GM23248 (cell line): ENCODE measurements at regions not wholly inside any gene's neighbourhood (a gene's known extent, or its start where the extent isn't known, plus 50 kb on each side); places are given as distances from the start of the nearest gene placed in this dataset.

Experiments
- DNase-seq: peaks from one replicate; pipeline ENCODE4 v3.0.0-alpha.2; 2015
- H2AFZ ChIP-seq: fragments of 200-600 bp; sonication (generic); 2 replicates; pipeline ENCODE4 v1.6.1; 2016; ENCODE audit warnings: antibody characterized with exemption
- H3F3A ChIP-seq: fragments of 200-600 bp; sonication (generic); 2 replicates; pipeline ENCODE4 v1.6.1; 2016; ENCODE audit warnings: mild to moderate bottlenecking, antibody characterized with exemption, mixed run types; ENCODE audit not compliant: insufficient read depth
- H3K27ac ChIP-seq: fragments of 200-600 bp; sonication (generic); 2 replicates; pipeline ENCODE4 v1.5.1; 2016; ENCODE audit warnings: mild to moderate bottlenecking
- H3K27me3 ChIP-seq: fragments of 200-600 bp; sonication (generic); replicated peaks from 2 replicates; pipeline ENCODE4 v1.6.1; 2016; ENCODE audit warnings: mild to moderate bottlenecking; ENCODE audit not compliant: insufficient read depth
- H3K36me3 ChIP-seq: fragments of 200-600 bp; sonication (generic); 2 replicates; pipeline ENCODE4 v1.6.1; 2016; ENCODE audit warnings: low read depth, mild to moderate bottlenecking
- H3K4me1 ChIP-seq: fragments of 200-600 bp; sonication (generic); 2 replicates; pipeline ENCODE4 v1.6.1; 2016; ENCODE audit warnings: mild to moderate bottlenecking; ENCODE audit not compliant: insufficient read depth
- H3K4me2 ChIP-seq: fragments of 200-600 bp; sonication (generic); one replicate; pipeline ENCODE4 v1.6.1; 2016; ENCODE audit warnings: mild to moderate bottlenecking; ENCODE audit not compliant: unreplicated experiment
- H3K4me3 ChIP-seq: fragments of 200-600 bp; sonication (generic); 2 replicates; pipeline ENCODE4 v1.5.1; 2016; ENCODE audit warnings: mild to moderate bottlenecking
- H3K79me2 ChIP-seq: fragments of 200-600 bp; sonication (generic); 2 replicates; pipeline ENCODE4 v1.6.1; 2016; ENCODE audit warnings: mild to moderate bottlenecking; ENCODE audit not compliant: insufficient read depth
- H3K9ac ChIP-seq: fragments of 200-600 bp; sonication (generic); 2 replicates; pipeline ENCODE4 v1.6.1; 2016; ENCODE audit warnings: mild to moderate bottlenecking
- H3K9me2 ChIP-seq: fragments of 200-600 bp; sonication (generic); 2 replicates; pipeline ENCODE4 v1.6.1; 2016; ENCODE audit warnings: mixed run types, mild to moderate bottlenecking, moderate library complexity; ENCODE audit not compliant: insufficient read depth
- H3K9me3 ChIP-seq: fragments of 200-600 bp; sonication (generic); one replicate; pipeline ENCODE4 v1.6.1; 2017; ENCODE audit warnings: low read depth
- H4K20me1 ChIP-seq: fragments of 200-600 bp; sonication (generic); 2 replicates; pipeline ENCODE4 v1.6.0; 2016; ENCODE audit not compliant: insufficient read depth
- EZH2 ChIP-seq: fragments of 200-600 bp; sonication (generic); IDR thresholded peaks from 2 replicates; pipeline ENCODE4 v1.6.1; 2018; ENCODE audit warnings: antibody characterized with exemption, mild to moderate bottlenecking; ENCODE audit not compliant: insufficient read depth, poor library complexity, severe bottlenecking
- EZH2phosphoT487 ChIP-seq: fragments of 200-600 bp; sonication (generic); IDR thresholded peaks from 2 replicates; pipeline ENCODE4 v1.6.1; 2018; ENCODE audit warnings: antibody characterized with exemption, moderate library complexity, mild to moderate bottlenecking, low read depth; ENCODE audit not compliant: insufficient read depth
- WGBS, 2 experiments: methylation state at CpG; one replicate each; pipeline ENCODE4 v1.1.6; 2015 to 2017; ENCODE audit warnings: low lambda C conversion rate in 2 of 2, low coverage in 1 of 2; ENCODE audit errors: missing lambda C conversion rate in 2 of 2; 5-methylcytosine and 5-hydroxymethylcytosine counted together
- in situ Hi-C: fragments of 300-500 bp; cut with MboI; formaldehyde crosslinking; loops from 2 replicates; pipeline ENCODE4 v1.15.0; 2020

GRCh38 chr18:75582940-75583339 lies 155.4 kb upstream of the SMIM21 start:
- Histone ChIP-seq H3K9me2 (no peaks in the 10 kb centered on the region), H3F3A (no peaks in the 10 kb centered on the region), H3K27ac (no peak overlapping the region), H3K4me1 (peaks cover 15% of the 10 kb centered on the region; the same call in 1 of the 2 replicates), H2AFZ (no peak overlapping the region), H4K20me1 (no peaks in the 10 kb centered on the region), H3K79me2 (no peaks in the 10 kb centered on the region), H3K4me3 (no peak overlapping the region), H3K9me3 (no peaks in the 10 kb centered on the region), H3K27me3 (no peaks in the 10 kb centered on the region; the same call in 1 of the 2 replicates), H3K9ac (no peak overlapping the region), H3K36me3 (no peaks in the 10 kb centered on the region), H3K4me2 (no peak overlapping the region)
- WGBS, 2 experiments: 50 to 55% methylated on average over 6 of the region's 6 CpGs
- TF ChIP-seq EZH2phosphoT487 (no peak), EZH2 (no peak)
- DNase-seq: no peak
- in situ Hi-C loops: no loop called here

- Histone ChIP-seq H3K9me2 (no peaks in the 10 kb centered on the region), H3K27me3 (no peaks in the 10 kb centered on the region; the same call in 1 of the 2 replicates), H3K4me3 (no peak overlapping the region), H3K9me3 (no peaks in the 10 kb centered on the region), H3K9ac (no peak overlapping the region), H3K36me3 (no peaks in the 10 kb centered on the region), H3K4me1 (peaks cover 15% of the 10 kb centered on the region; the same call in 1 of the 2 replicates), H4K20me1 (no peaks in the 10 kb centered on the region), H2AFZ (no peak overlapping the region), H3F3A (no peaks in the 10 kb centered on the region), H3K4me2 (no peak overlapping the region), H3K27ac (no peak overlapping the region), H3K79me2 (no peaks in the 10 kb centered on the region)
- in situ Hi-C loops: no loop called here
- 28 to 39% methylated on average over 3 of the region's 3 CpGs for WGBS, 2 experiments
- 0 out of 2 replicates have a peak, but pooled peaks have one; percentile 25 for TF ChIP-seq EZH2phosphoT487
- TF ChIP-seq EZH2: no peak
- DNase-seq: peak; percentile 2
Measured at GRCh38 chr18:75582406-75582821, 154.9 kb upstream of the SMIM21 start.

GRCh38 chr18:75581336-75582131 lies 154.0 kb upstream of the SMIM21 start:
- no peaks in the 10 kb centered on the region; the same call in 1 of the 2 replicates for H3K27me3 ChIP-seq
- no peak overlapping the region for H3K4me3 ChIP-seq
- H3K4me2 ChIP-seq: no peak overlapping the region
- H2AFZ ChIP-seq: no peak overlapping the region
- H3K9ac ChIP-seq: no peak overlapping the region
- H3K4me1 ChIP-seq: peaks cover 15% of the 10 kb centered on the region; the same call in 1 of the 2 replicates
- DNase-seq: peak; percentile 16
- H3K27ac ChIP-seq: no peak overlapping the region
- WGBS, 2 experiments: 7 to 8% methylated on average over 8 of the region's 8 CpGs
- in situ Hi-C loops: no loop called here
- H3K9me2 ChIP-seq: no peaks in the 10 kb centered on the region
- H4K20me1 ChIP-seq: no peaks in the 10 kb centered on the region
- no peaks in the 10 kb centered on the region for H3K9me3 ChIP-seq
- H3K79me2 ChIP-seq: no peaks in the 10 kb centered on the region
- H3K36me3 ChIP-seq: no peaks in the 10 kb centered on the region
- TF ChIP-seq EZH2 (no peak), EZH2phosphoT487 (no peak)
- no peaks in the 10 kb centered on the region for H3F3A ChIP-seq

- Histone ChIP-seq H3K27ac (no peak overlapping the region), H3K4me3 (no peak overlapping the region), H4K20me1 (no peaks in the 10 kb centered on the region), H3K9me2 (no peaks in the 10 kb centered on the region), H3K4me1 (no peaks in the 10 kb centered on the region), H3K36me3 (no peaks in the 10 kb centered on the region), H3K79me2 (no peaks in the 10 kb centered on the region), H3K4me2 (no peak overlapping the region), H3K9me3 (no peaks in the 10 kb centered on the region), H2AFZ (no peak overlapping the region), H3F3A (no peaks in the 10 kb centered on the region), H3K27me3 (no peaks in the 10 kb centered on the region; the same call in 1 of the 2 replicates), H3K9ac (no peak overlapping the region)
- in situ Hi-C loops: no loop called here
- no peak for TF ChIP-seq EZH2
- no peak for TF ChIP-seq EZH2phosphoT487
- WGBS, 2 experiments: 21 to 31% methylated on average over 3 of the region's 3 CpGs
- no peak for DNase-seq
Measured at GRCh38 chr18:75574187-75574586, 146.7 kb upstream of the SMIM21 start.
